Vagina (tissue), 2 donors: ENCODE measurements at regions not wholly inside any gene's neighbourhood (a gene's known extent, or its start where the extent isn't known, plus 50 kb on each side); places are given as distances from the start of the nearest gene placed in this dataset.

Source experiments
- CTCF ChIP-seq, 3 experiments: fragments of 450-650 bp in 2 of 3; fragments of 200-600 bp in 1 of 3; sonication (generic) in 1 of 3; IDR thresholded peaks; one replicate each; pipeline ENCODE4 v1.5.1; 2017 to 2019; ENCODE audit warnings: antibody characterized with exemption in 3 of 3, mild to moderate bottlenecking in 2 of 3, moderate library complexity in 2 of 3
- POLR2A ChIP-seq, 2 donors: fragments of 450-650 bp; IDR thresholded peaks; one replicate each; pipeline ENCODE4 v1.6.1; 2017; ENCODE audit warnings: antibody characterized with exemption in 2 of 2, mild to moderate bottlenecking in 2 of 2, moderate library complexity in 2 of 2
- POLR2AphosphoS5 ChIP-seq, 2 donors: sonication (generic); formaldehyde crosslinking; IDR thresholded peaks; one replicate each; pipeline ENCODE4 v1.9.0; 2017; ENCODE audit warnings: antibody characterized with exemption in 2 of 2, mild to moderate bottlenecking in 2 of 2, low read depth in 1 of 2; ENCODE audit not compliant: insufficient read depth in 1 of 2

GRCh38 chr15:96600350-96600749 lies 269.9 kb downstream of the NR2F2 start:
- TF ChIP-seq CTCF (IDR thresholded peaks at IDR 0.05) (no peak), POLR2A (IDR thresholded peaks at IDR 0.05) (no peak), POLR2AphosphoS5 (IDR thresholded peaks at IDR 0.05; ENCODE audit: insufficient read depth in 1 of 2, low read depth in 1 of 2) (no peak)
